Naive thymus-derived CD4-positive, alpha-beta T cell (primary cell): ENCODE measurements at regions not wholly inside any gene's neighbourhood (a gene's known extent, or its start where the extent isn't known, plus 50 kb on each side); places are given as distances from the start of the nearest gene placed in this dataset.
"Not testable (repeated sequence)": the region's sequence is repeated elsewhere in the genome, so short reads cannot be mapped to it uniquely, and the experiment has no call there.

Source experiments
- ATAC-seq: fragments of 150-1000 bp; cut with Tn5 transposase; 2 replicates; pipeline ENCODE4 v1.10.0; 2021; ENCODE audit warnings: mild to moderate bottlenecking, moderate library complexity
- CTCF ChIA-PET: fragments of 350-600 bp; sonication (Branson Sonifier 250); formaldehyde crosslinking; loops from one replicate; lab custom pipeline; 2021; ENCODE audit warnings: antibody characterized with exemption; lab: Charles Lee
- POLR2A ChIA-PET: fragments of 350-600 bp; sonication (Branson Sonifier 250); formaldehyde crosslinking; loops from one replicate; lab custom pipeline; 2021; ENCODE audit warnings: antibody characterized with exemption, inconsistent platforms; lab: Charles Lee
- DNase-seq, 9 donors: peaks; one replicate each; pipeline versions ENCODE4 v3.0.0 to v3.0.0-alpha.2; 2020 to 2022; ENCODE audit warnings: mixed read lengths in 1 of 9
- H3K27ac ChIP-seq: one replicate; pipeline ENCODE4 v1.7.0; 2013; ENCODE audit warnings: mild to moderate bottlenecking, low read depth, low read length, moderate library complexity
- H3K27me3 ChIP-seq, 2 donors: one replicate each; pipeline ENCODE4 v1.7.0; 2013; ENCODE audit warnings: low read length in 2 of 2, mild to moderate bottlenecking in 2 of 2, moderate library complexity in 2 of 2; ENCODE audit not compliant: control insufficient read depth in 2 of 2, insufficient read depth in 2 of 2
- H3K36me3 ChIP-seq, 3 experiments: 1 replicate in 2 of 3; 2 replicates in 1 of 3; pipeline ENCODE4 v1.7.0; 2013; ENCODE audit warnings: low read length in 3 of 3, mild to moderate bottlenecking in 3 of 3, moderate library complexity in 1 of 3; ENCODE audit not compliant: insufficient read depth in 3 of 3, control insufficient read depth in 2 of 3
- H3K4me1 ChIP-seq, 2 donors: one replicate each; pipeline ENCODE4 v1.7.0; 2013; ENCODE audit warnings: low read length in 2 of 2, mild to moderate bottlenecking in 2 of 2, moderate library complexity in 1 of 2; ENCODE audit not compliant: control insufficient read depth in 2 of 2, insufficient read depth in 2 of 2
- H3K4me3 ChIP-seq: 2 replicates; pipeline ENCODE4 v1.7.0; 2013; ENCODE audit warnings: mild to moderate bottlenecking, low read length
- H3K9me3 ChIP-seq, 3 experiments: 1 replicate in 2 of 3; 2 replicates in 1 of 3; pipeline ENCODE4 v1.7.0; 2013; ENCODE audit warnings: low read length in 3 of 3; ENCODE audit not compliant: control insufficient read depth in 2 of 3
- H3K27ac Mint-ChIP-seq, 9 donors: one replicate each; pipeline ENCODE4 v1.8.0; 2020 to 2022; ENCODE audit warnings: mixed read lengths in 9 of 9, mild to moderate bottlenecking in 8 of 9, moderate library complexity in 5 of 9, inconsistent platforms in 2 of 9
- H3K27me3 Mint-ChIP-seq, 5 donors: one replicate each; pipeline ENCODE4 v1.8.0; 2021 to 2022; ENCODE audit warnings: mixed read lengths in 5 of 5, mild to moderate bottlenecking in 1 of 5
- H3K36me3 Mint-ChIP-seq, 5 donors: one replicate each; pipeline ENCODE4 v1.8.0; 2020 to 2022; ENCODE audit warnings: mixed read lengths in 5 of 5, mild to moderate bottlenecking in 3 of 5, inconsistent platforms in 1 of 5
- H3K4me1 Mint-ChIP-seq, 7 donors: one replicate each; pipeline ENCODE4 v1.8.0; 2020 to 2022; ENCODE audit warnings: mixed read lengths in 7 of 7, mild to moderate bottlenecking in 3 of 7, inconsistent platforms in 1 of 7
- H3K4me3 Mint-ChIP-seq, 10 donors: one replicate each; pipeline ENCODE4 v1.8.0; 2020 to 2022; ENCODE audit warnings: mild to moderate bottlenecking in 10 of 10, mixed read lengths in 10 of 10, moderate library complexity in 6 of 10, inconsistent platforms in 2 of 10
- H3K9me3 Mint-ChIP-seq, 11 donors: one replicate each; pipeline ENCODE4 v1.8.0; 2020 to 2022; ENCODE audit warnings: mixed read lengths in 11 of 11, mild to moderate bottlenecking in 4 of 11, inconsistent platforms in 1 of 11, moderate library complexity in 1 of 11
- intact Hi-C, 2 donors: fragments of 100-400 bp; cut with micrococcal nuclease; formaldehyde crosslinking; loops; one replicate each; pipeline ENCODE4 v1.15.1; 2023

DNA sequence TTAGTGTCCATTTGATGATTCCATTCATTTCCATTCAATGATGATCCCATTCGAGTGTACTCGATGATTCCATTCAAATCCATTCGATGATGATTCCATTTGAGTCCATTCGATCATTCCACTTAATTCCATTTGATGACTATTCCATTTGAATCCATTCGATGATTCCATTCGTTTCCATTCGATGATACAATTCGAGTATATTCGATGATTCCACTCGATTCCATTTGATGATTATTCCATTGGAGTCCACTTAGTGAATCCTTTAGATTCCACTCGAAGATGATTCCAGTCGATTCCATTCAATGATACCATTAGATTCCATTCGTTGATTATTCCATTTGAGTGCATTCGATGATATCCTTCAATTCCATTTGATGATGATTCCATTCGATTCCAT is 277.0 kb downstream of the CCT8L2 start:
- H3K9me3 ChIP-seq, intact Hi-C loops, POLR2A ChIA-PET, H3K27ac ChIP-seq, DNase-seq, H3K27ac Mint-ChIP-seq, H3K36me3 Mint-ChIP-seq, H3K27me3 ChIP-seq, CTCF ChIA-PET, H3K36me3 ChIP-seq, H3K4me3 ChIP-seq, H3K4me1 Mint-ChIP-seq, H3K4me1 ChIP-seq, H3K27me3 Mint-ChIP-seq, H3K4me3 Mint-ChIP-seq, ATAC-seq: not testable (repeated sequence)
- H3K9me3 Mint-ChIP-seq: peaks cover 0 to 17% (median 0%) of the 10 kb centered on the region in 11 donors
